A549 (cell line): ENCODE measurements at regions not wholly inside any gene's neighbourhood (a gene's known extent, or its start where the extent isn't known, plus 50 kb on each side); places are given as distances from the start of the nearest gene placed in this dataset.

Experiments used
- ATAC-seq, 2 experiments: fragments of 200-7000 bp in 1 of 2; fragments of >200 bp in 1 of 2; cut with Nextera tagmentation in 1 of 2; cut with Tn5 transposase in 1 of 2; 3 replicates each; pipeline versions ENCODE4 v1.8.0 to v1.9.1; 2018 to 2020; ENCODE audit warnings: mild to moderate bottlenecking in 1 of 2, moderate library complexity in 1 of 2
- CTCF ChIA-PET: fragments of 300-600 bp; sonication (Branson Sonifier 250); formaldehyde crosslinking; extraction: SDS; loops from one replicate; lab custom pipeline; 2021; ENCODE audit warnings: antibody characterized with exemption, inconsistent platforms; lab: Yijun Ruan, JAX
- POLR2A ChIA-PET: fragments of 350-600 bp; formaldehyde crosslinking; extraction: SDS; loops from one replicate; lab custom pipeline; 2021; ENCODE audit warnings: antibody characterized with exemption, inconsistent platforms; lab: Yijun Ruan, JAX
- DNase-seq, 2 experiments: peaks; one replicate each; pipeline versions ENCODE4 v3.0.0 to v3.0.0-alpha.2; 2011 to 2016; ENCODE audit warnings: low read depth in 1 of 2, low spot score in 1 of 2
- FAIRE-seq: peaks from 2 replicates; lab custom pipeline; 2011; peaks lifted over from hg19 to GRCh38; lab: Jason Lieb, UNC
- H3K27ac ChIP-seq, 2 experiments: fragments of >200 bp; sonication (Bioruptor Twin); formaldehyde crosslinking; 3 replicates each; pipeline ENCODE4 v1.5.1; 2016 to 2017
- H3K4me1 ChIP-seq: fragments of >200 bp; sonication (Bioruptor Twin); formaldehyde crosslinking; 3 replicates; pipeline ENCODE4 v1.6.1; 2016
- H3K4me2 ChIP-seq: fragments of >200 bp; sonication (Bioruptor Twin); formaldehyde crosslinking; 3 replicates; pipeline ENCODE4 v1.6.1; 2016
- H3K4me3 ChIP-seq: fragments of >200 bp; sonication (Bioruptor Twin); formaldehyde crosslinking; 3 replicates; pipeline ENCODE4 v1.5.1; 2016
- H3K9me3 ChIP-seq: fragments of >200 bp; sonication (Bioruptor Twin); formaldehyde crosslinking; 3 replicates; pipeline ENCODE4 v1.6.1; 2016
- BHLHE40 ChIP-seq: IDR thresholded peaks from 2 replicates; pipeline ENCODE4 v1.6.1; 2012; ENCODE audit warnings: low read depth, low read length, inconsistent platforms
- CHD2 ChIP-seq: fragments of 150-350 bp; IDR thresholded peaks from 2 replicates; pipeline ENCODE4 v1.6.1; 2014; ENCODE audit warnings: low read length; ENCODE audit not compliant: partially characterized antibody
- CHD4 ChIP-seq: fragments of 200-600 bp; sonication (generic); IDR thresholded peaks from 2 replicates; pipeline ENCODE4 v1.6.1; 2016; ENCODE audit warnings: antibody characterized with exemption, mild to moderate bottlenecking, borderline replicate concordance
- EP300 ChIP-seq, 2 experiments: fragments of >200 bp; sonication (Bioruptor Twin); formaldehyde crosslinking; IDR thresholded peaks; 2 replicates in 1 of 2; 3 replicates in 1 of 2; pipeline ENCODE4 v1.6.1; 2016 to 2017
- GATA3 ChIP-seq: IDR thresholded peaks from 2 replicates; pipeline ENCODE4 v1.6.1; 2012; ENCODE audit warnings: borderline replicate concordance
- HOXA7 ChIP-seq: fragments of 250-450 bp; sonication (Bioruptor Pico); IDR thresholded peaks from 2 replicates; pipeline ENCODE4 v1.5.0; 2020; ENCODE audit warnings: mild to moderate bottlenecking, moderate library complexity
- JUNB ChIP-seq: fragments of >200 bp; sonication (Bioruptor Twin); formaldehyde crosslinking; IDR thresholded peaks from 2 replicates; pipeline ENCODE4 v1.6.1; 2016
- KDM5A ChIP-seq: fragments of 200-600 bp; sonication (generic); IDR thresholded peaks from 2 replicates; pipeline ENCODE4 v1.6.1; 2016; ENCODE audit warnings: antibody characterized with exemption, mild to moderate bottlenecking
- MAFK ChIP-seq: fragments of 450-650 bp; IDR thresholded peaks from 2 replicates; pipeline ENCODE4 v1.6.1; 2014; ENCODE audit not compliant: partially characterized antibody
- MAZ ChIP-seq: fragments of 150-350 bp; IDR thresholded peaks from 2 replicates; pipeline ENCODE4 v1.6.1; 2014; ENCODE audit warnings: antibody characterized with exemption, low read depth, low read length, borderline replicate concordance
- NPAS2 ChIP-seq: fragments of 250-450 bp; sonication (Bioruptor Pico); IDR thresholded peaks from 2 replicates; pipeline ENCODE4 v1.8.0; 2022; ENCODE audit warnings: mild to moderate bottlenecking, moderate library complexity, borderline replicate concordance
- NR3C1 ChIP-seq: fragments of >200 bp; sonication (Bioruptor Twin); formaldehyde crosslinking; IDR thresholded peaks from 3 replicates; pipeline ENCODE4 v1.6.1; 2017
- POLR2A ChIP-seq: IDR thresholded peaks from 2 replicates; pipeline ENCODE4 v1.6.1; 2012; ENCODE audit warnings: mild to moderate bottlenecking, low read length
- POLR2AphosphoS2 ChIP-seq: conservative IDR thresholded peaks from 2 replicates; pipeline ENCODE4 v1.6.1; 2012; ENCODE audit warnings: low read length, improper control_type of control experiment, inconsistent platforms
- RAD21 ChIP-seq, 2 experiments: fragments of >200 bp in 1 of 2; sonication (Bioruptor Twin) in 1 of 2; formaldehyde crosslinking in 1 of 2; IDR thresholded peaks in 1 of 2; conservative IDR thresholded peaks in 1 of 2; 2 replicates in 1 of 2; 3 replicates in 1 of 2; pipeline ENCODE4 v1.6.1; 2012 to 2018; ENCODE audit warnings: inconsistent platforms in 1 of 2
- RCOR1 ChIP-seq: fragments of 150-350 bp; IDR thresholded peaks from 2 replicates; pipeline ENCODE4 v1.6.1; 2014; ENCODE audit warnings: antibody characterized with exemption, low read length, low read depth
- RFX5 ChIP-seq: fragments of 450-650 bp; IDR thresholded peaks from 2 replicates; pipeline ENCODE4 v1.7.1; 2014; ENCODE audit warnings: antibody characterized with exemption, mild to moderate bottlenecking, moderate library complexity
- RNF2 ChIP-seq: fragments of 200-600 bp; sonication (generic); IDR thresholded peaks from 2 replicates; pipeline ENCODE4 v1.6.1; 2016; ENCODE audit warnings: low read depth, mild to moderate bottlenecking, antibody characterized with exemption, moderate library complexity, borderline replicate concordance
- SMC3 ChIP-seq: fragments of >200 bp; sonication (Bioruptor Twin); formaldehyde crosslinking; IDR thresholded peaks from 3 replicates; pipeline ENCODE4 v1.6.1; 2018; ENCODE audit warnings: inconsistent platforms
- TFCP2L1 ChIP-seq: fragments of 250-450 bp; sonication (Bioruptor Pico); IDR thresholded peaks from 2 replicates; pipeline ENCODE4 v1.5.0; 2021; ENCODE audit warnings: mild to moderate bottlenecking
- ZSCAN20 ChIP-seq: fragments of 250-450 bp; sonication (Bioruptor Pico); IDR thresholded peaks from 2 replicates; pipeline ENCODE4 v1.8.0; 2022; ENCODE audit warnings: mild to moderate bottlenecking, moderate library complexity
- WGBS: methylation state at CpG from one replicate; pipeline ENCODE4 v1.1.6; 2017; ENCODE audit errors: missing lambda C conversion rate; 5-methylcytosine and 5-hydroxymethylcytosine counted together
- TF ChIP-seq, protein P1 (sequence below): IDR thresholded peaks from 2 replicates; pipeline ENCODE4 v1.6.1; 2012; ENCODE audit warnings: low read depth, borderline replicate concordance
- TF ChIP-seq, protein P2 (sequence below): IDR thresholded peaks from 2 replicates; pipeline ENCODE4 v1.6.1; 2012
- TF ChIP-seq, protein P3 (sequence below): fragments of 200-600 bp; sonication (generic); IDR thresholded peaks from 2 replicates; pipeline ENCODE4 v1.6.1; 2016; ENCODE audit warnings: antibody characterized with exemption, mild to moderate bottlenecking, moderate library complexity
- TF ChIP-seq, protein P4 (sequence below): fragments of 250-450 bp; sonication (Bioruptor Pico); IDR thresholded peaks from 2 replicates; pipeline ENCODE4 v1.5.0; 2021; ENCODE audit warnings: mild to moderate bottlenecking, moderate library complexity, borderline replicate concordance
- TF ChIP-seq, protein P5 (sequence below): IDR thresholded peaks from 2 replicates; pipeline ENCODE4 v1.6.1; 2012
- TF ChIP-seq, protein P6 (sequence below): fragments of 450-650 bp; IDR thresholded peaks from 2 replicates; pipeline ENCODE4 v1.6.1; 2014; ENCODE audit warnings: antibody characterized with exemption

DNA sequence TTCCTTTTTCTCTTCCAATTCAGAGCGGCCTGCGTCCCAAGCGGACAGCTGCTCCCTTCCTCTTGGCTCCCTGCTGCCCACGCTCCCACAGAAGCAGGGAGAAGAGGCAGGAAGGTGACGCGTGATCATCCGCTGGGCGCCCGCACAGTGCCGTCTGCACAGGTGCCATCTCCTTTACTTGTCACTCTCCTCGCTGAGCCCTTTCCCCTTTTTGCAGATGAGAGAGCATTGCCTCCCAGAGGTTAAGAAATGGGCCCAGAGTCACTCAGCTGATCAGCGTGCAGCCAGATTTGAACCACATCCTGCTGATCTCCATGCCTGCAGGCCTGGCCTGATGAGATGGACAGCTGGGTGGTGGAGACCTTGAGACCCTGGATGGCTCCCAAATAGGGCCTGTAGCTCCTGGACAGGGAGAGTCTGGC lies 299.8 kb downstream of the SEC14L1 start (continued):
- TF ChIP-seq, protein P1, sequence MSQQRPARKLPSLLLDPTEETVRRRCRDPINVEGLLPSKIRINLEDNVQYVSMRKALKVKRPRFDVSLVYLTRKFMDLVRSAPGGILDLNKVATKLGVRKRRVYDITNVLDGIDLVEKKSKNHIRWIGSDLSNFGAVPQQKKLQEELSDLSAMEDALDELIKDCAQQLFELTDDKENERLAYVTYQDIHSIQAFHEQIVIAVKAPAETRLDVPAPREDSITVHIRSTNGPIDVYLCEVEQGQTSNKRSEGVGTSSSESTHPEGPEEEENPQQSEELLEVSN, result no peak
- no peak for TF ChIP-seq KDM5A
- TF ChIP-seq, all 56 proteins: peak for 0

DNA sequence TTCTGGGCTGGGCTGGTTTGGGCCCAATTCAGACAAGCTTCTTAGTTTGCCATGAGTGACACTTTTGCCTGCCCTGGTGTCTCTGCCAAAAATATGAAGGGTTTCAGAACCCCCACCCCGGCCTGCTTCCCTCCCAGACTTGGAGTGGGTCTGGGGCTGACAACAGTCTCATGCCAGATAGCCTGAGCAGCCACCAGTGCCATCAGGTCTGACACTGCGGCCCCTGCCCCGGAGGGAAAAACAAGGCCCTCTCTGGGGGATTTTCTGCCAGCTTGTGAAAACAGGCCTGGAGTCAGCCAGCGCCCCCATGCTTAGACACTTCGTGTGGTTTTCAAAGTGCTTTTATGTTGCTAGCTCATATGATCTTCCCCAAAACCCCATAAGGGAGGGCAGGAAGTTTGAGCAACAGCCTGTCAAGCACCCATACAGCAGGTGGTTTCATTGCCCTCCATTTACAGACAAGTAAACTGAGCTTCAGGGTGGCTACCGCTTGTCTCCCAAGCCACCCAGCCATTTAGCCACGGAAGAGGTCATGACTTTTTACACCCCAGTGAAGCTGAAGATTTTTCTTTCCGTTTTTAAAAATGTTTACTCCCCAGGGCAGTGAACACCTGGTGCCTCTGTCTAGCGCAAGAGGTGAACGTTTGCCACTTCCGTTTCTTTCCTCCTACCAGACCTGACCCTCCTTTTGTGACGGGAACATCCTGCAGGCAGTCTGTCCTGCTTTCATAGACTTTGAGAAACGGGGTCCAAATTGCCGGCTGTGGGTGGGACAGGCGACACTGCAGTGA lies 300.6 kb downstream of the SEC14L1 start:
- Histone ChIP-seq H3K4me2 (no peak overlapping the region), H3K9me3 (no peaks in the 10 kb centered on the region), H3K27ac (no peak overlapping the region), H3K4me3 (no peak overlapping the region), H3K4me1 (peaks cover 8% of the 10 kb centered on the region; the same call in 1 of the 3 replicates)
- DNase-seq (no peak), ATAC-seq (no peak), FAIRE-seq (no peak)
- ChIA-PET POLR2A (no interaction called here), CTCF (interaction anchor here (1.0 to 5.6 kb wide), 8 partner anchors 12 to 572 kb away, joined by 3 to 28 read pairs (median 4); no protein-coding TSS in a partner anchor)
- WGBS, result 92% methylated on average over 15 of the region's 15 CpGs
- no peak for TF ChIP-seq ZSCAN20 (CRISPR knock-in tag)
- TF ChIP-seq EP300 (IDR thresholded peaks at IDR 0.05), result no peak
- no peak for TF ChIP-seq MAZ
- no peak for TF ChIP-seq HOXA7 (CRISPR knock-in tag)
- no peak for TF ChIP-seq SMC3
- TF ChIP-seq, protein P2, sequence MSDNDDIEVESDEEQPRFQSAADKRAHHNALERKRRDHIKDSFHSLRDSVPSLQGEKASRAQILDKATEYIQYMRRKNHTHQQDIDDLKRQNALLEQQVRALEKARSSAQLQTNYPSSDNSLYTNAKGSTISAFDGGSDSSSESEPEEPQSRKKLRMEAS, result no peak
- no peak for TF ChIP-seq RNF2
- no peak for TF ChIP-seq RAD21 (conservative IDR thresholded peaks at IDR 0.05 in 1 of 2, IDR thresholded peaks at IDR 0.05 in 1 of 2)
- TF ChIP-seq TFCP2L1 (CRISPR knock-in tag), result no peak
- TF ChIP-seq CHD2, result no peak
- no peak for TF ChIP-seq NR3C1
- TF ChIP-seq MAFK, result no peak
- no peak for TF ChIP-seq POLR2A
- TF ChIP-seq CHD4, result no peak

DNA sequence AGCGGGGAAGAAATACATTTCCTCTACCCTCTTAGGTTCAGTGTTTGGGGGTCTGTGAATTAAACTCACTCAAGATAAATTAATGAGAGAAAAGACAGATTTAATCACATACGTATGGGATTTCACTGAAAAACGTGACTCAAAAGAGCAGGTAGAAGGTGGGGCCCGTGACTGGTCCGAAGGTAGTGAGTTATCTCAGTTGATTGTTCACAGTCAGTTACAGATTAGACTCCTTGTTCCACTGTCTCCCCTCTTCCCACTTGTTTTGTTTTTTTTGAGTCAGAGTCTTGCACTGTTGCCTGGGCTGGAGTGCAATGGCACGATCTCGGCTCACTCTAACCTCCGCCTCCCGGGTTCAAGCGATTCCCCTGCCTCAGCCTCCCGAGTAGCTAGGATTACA lies 301.2 kb downstream of the SEC14L1 start:
- TF ChIP-seq MAZ, result no peak
- TF ChIP-seq RFX5, result no peak
- no peak for TF ChIP-seq BHLHE40
- TF ChIP-seq NPAS2, result no peak
- no peak for TF ChIP-seq SMC3
- TF ChIP-seq, protein P3, sequence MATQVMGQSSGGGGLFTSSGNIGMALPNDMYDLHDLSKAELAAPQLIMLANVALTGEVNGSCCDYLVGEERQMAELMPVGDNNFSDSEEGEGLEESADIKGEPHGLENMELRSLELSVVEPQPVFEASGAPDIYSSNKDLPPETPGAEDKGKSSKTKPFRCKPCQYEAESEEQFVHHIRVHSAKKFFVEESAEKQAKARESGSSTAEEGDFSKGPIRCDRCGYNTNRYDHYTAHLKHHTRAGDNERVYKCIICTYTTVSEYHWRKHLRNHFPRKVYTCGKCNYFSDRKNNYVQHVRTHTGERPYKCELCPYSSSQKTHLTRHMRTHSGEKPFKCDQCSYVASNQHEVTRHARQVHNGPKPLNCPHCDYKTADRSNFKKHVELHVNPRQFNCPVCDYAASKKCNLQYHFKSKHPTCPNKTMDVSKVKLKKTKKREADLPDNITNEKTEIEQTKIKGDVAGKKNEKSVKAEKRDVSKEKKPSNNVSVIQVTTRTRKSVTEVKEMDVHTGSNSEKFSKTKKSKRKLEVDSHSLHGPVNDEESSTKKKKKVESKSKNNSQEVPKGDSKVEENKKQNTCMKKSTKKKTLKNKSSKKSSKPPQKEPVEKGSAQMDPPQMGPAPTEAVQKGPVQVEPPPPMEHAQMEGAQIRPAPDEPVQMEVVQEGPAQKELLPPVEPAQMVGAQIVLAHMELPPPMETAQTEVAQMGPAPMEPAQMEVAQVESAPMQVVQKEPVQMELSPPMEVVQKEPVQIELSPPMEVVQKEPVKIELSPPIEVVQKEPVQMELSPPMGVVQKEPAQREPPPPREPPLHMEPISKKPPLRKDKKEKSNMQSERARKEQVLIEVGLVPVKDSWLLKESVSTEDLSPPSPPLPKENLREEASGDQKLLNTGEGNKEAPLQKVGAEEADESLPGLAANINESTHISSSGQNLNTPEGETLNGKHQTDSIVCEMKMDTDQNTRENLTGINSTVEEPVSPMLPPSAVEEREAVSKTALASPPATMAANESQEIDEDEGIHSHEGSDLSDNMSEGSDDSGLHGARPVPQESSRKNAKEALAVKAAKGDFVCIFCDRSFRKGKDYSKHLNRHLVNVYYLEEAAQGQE, result no peak
- no peak for TF ChIP-seq JUNB
- no peak for TF ChIP-seq RCOR1
- TF ChIP-seq RNF2, result no peak
- TF ChIP-seq, protein P4, sequence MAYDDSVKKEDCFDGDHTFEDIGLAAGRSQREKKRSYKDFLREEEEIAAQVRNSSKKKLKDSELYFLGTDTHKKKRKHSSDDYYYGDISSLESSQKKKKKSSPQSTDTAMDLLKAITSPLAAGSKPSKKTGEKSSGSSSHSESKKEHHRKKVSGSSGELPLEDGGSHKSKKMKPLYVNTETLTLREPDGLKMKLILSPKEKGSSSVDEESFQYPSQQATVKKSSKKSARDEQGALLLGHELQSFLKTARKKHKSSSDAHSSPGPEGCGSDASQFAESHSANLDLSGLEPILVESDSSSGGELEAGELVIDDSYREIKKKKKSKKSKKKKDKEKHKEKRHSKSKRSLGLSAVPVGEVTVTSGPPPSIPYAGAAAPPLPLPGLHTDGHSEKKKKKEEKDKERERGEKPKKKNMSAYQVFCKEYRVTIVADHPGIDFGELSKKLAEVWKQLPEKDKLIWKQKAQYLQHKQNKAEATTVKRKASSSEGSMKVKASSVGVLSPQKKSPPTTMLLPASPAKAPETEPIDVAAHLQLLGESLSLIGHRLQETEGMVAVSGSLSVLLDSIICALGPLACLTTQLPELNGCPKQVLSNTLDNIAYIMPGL (CRISPR knock-in tag), result no peak
- TF ChIP-seq, protein P5, sequence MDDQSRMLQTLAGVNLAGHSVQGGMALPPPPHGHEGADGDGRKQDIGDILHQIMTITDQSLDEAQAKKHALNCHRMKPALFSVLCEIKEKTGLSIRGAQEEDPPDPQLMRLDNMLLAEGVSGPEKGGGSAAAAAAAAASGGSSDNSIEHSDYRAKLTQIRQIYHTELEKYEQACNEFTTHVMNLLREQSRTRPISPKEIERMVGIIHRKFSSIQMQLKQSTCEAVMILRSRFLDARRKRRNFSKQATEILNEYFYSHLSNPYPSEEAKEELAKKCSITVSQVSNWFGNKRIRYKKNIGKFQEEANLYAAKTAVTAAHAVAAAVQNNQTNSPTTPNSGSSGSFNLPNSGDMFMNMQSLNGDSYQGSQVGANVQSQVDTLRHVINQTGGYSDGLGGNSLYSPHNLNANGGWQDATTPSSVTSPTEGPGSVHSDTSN, result no peak
- TF ChIP-seq POLR2AphosphoS2, result no peak
- no peak for TF ChIP-seq GATA3
- TF ChIP-seq, protein P6, sequence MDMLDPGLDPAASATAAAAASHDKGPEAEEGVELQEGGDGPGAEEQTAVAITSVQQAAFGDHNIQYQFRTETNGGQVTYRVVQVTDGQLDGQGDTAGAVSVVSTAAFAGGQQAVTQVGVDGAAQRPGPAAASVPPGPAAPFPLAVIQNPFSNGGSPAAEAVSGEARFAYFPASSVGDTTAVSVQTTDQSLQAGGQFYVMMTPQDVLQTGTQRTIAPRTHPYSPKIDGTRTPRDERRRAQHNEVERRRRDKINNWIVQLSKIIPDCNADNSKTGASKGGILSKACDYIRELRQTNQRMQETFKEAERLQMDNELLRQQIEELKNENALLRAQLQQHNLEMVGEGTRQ, result no peak
- FAIRE-seq, result no peak
- Histone ChIP-seq H3K4me3 (no peak overlapping the region), H3K4me2 (no peak overlapping the region), H3K27ac (no peak overlapping the region), H3K4me1 (peaks cover 1% of the 10 kb centered on the region; the same call in 1 of the 3 replicates), H3K9me3 (no peaks in the 10 kb centered on the region)
- WGBS, result 95% methylated on average over 11 of the region's 11 CpGs
- POLR2A ChIA-PET, result no interaction called here
- CTCF ChIA-PET, result interaction anchor here (1.7 kb wide), 1 partner anchor 52 kb away, joined by 6 read pairs; no protein-coding TSS in a partner anchor
- no peak for ATAC-seq
- DNase-seq, result no peak
